ENCODE measurements at regions not wholly inside any gene's neighbourhood (a gene's known extent, or its start where the extent isn't known, plus 50 kb on each side); places are given as distances from the start of the nearest gene placed in this dataset.

DNA sequence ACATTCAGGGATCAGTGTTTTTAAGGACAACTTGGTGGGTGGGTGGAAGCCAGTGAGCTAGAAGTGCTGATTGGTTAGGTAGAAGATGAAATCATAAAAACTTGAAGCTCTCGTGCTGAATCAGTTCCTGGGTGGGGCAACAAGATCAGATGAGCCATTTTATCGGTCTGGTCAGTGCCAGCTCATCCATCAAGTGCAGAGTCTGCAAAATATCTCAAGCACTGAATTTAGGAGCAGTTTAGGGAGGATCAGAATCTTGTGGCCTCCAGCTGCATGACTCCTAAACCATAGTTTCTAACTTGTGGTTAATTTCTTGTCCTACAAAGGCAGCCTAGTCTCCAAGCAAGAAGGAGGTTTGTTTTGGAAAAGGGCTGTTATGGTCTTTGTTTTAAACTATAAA is 166.4 kb downstream of the FAM170A start (continued):
- no peak for TF ChIP-seq MED1 (CRISPR knock-in tag; IDR thresholded peaks at IDR 0.05; ENCODE audit: borderline replicate concordance)
- TF ChIP-seq ZNF79 (CRISPR knock-in tag; IDR thresholded peaks at IDR 0.05; ENCODE audit: low read depth): no peak
- TF ChIP-seq ZNF277 (CRISPR knock-in tag; IDR thresholded peaks at IDR 0.05; ENCODE audit: borderline replicate concordance): no peak
- TF ChIP-seq SMAD4 (CRISPR knock-in tag; conservative IDR thresholded peaks at IDR 0.05): no peak
- no peak for TF ChIP-seq IRF9 (tag; IDR thresholded peaks at IDR 0.05)
- TF ChIP-seq RBM25 (IDR thresholded peaks at IDR 0.05; ENCODE audit: low read depth, low read length, severe bottlenecking): no peak

GRCh38 chr5:119801570-119801969 is 172.2 kb downstream of the FAM170A start:
- CTCF ChIA-PET (ENCODE audit: low intra/inter-chr PET ratio): no interaction called here
- Histone ChIP-seq H3K4me1 (replicated peaks in 1 of 2; ENCODE audit: control insufficient read depth in 2 of 2, insufficient read depth in 2 of 2, low read length in 2 of 2) (no peaks in the 10 kb centered on the region), H3K4me3 (no peak overlapping the region), H3K27me3 (ENCODE audit: control insufficient read depth in 2 of 2, insufficient read depth in 2 of 2, low read length in 2 of 2) (no peaks in the 10 kb centered on the region), H3K36me3 (ENCODE audit: control insufficient read depth, insufficient read depth, low read length) (no peaks in the 10 kb centered on the region), H3K79me2 (ENCODE audit: control insufficient read depth, insufficient read depth, low read length) (no peaks in the 10 kb centered on the region), H4K20me1 (replicated peaks; ENCODE audit: control insufficient read depth, insufficient read depth, low read length) (no peaks in the 10 kb centered on the region), H3K9ac (ENCODE audit: insufficient read depth in 1 of 2, low read depth in 2 of 2, low read length in 2 of 2) (no peak overlapping the region), H3K4me2 (ENCODE audit: insufficient read depth, low read length) (no peak overlapping the region), H3K27ac (ENCODE audit: extremely low read depth, low read depth, low read length) (no peak overlapping the region), H2AFZ (ENCODE audit: low read depth, low read length) (no peak overlapping the region), H3K9me3 (replicated peaks; ENCODE audit: control insufficient read depth, insufficient read depth, low read depth, low read length) (no peaks in the 10 kb centered on the region; the same call in 1 of the 2 replicates), H3K9me1 (ENCODE audit: control insufficient read depth, insufficient read depth, low read length) (no peaks in the 10 kb centered on the region)
- DNase-seq (ENCODE audit: extremely low read depth in 1 of 4, low spot score in 3 of 4) (no peak), ATAC-seq (no peak), FAIRE-seq (no peak)
- 6% methylated on average over 2 of the region's 2 CpGs for WGBS (ENCODE audit: insufficient coverage, low coverage, missing lambda C conversion rate)
- POLR2A ChIA-PET: no interaction called here
- in situ Hi-C loops (cut with MboI): no loop called here
- BruUV-seq (replicated peaks): no TSS peak
- intact Hi-C loops (cut with micrococcal nuclease): no loop called here
- TF ChIP-seq ADNP (tag; IDR thresholded peaks at IDR 0.05) (no peak), IRF9 (tag; IDR thresholded peaks at IDR 0.05) (no peak), ZNF589 (CRISPR knock-in tag; IDR thresholded peaks at IDR 0.05; ENCODE audit: low read depth) (no peak), ZNF277 (CRISPR knock-in tag; IDR thresholded peaks at IDR 0.05; ENCODE audit: borderline replicate concordance) (no peak), IFI16 (CRISPR knock-in tag; IDR thresholded peaks at IDR 0.05) (no peak)

Measured in K562 (cell line).